Nucleus accumbens (tissue), 56 donors: ENCODE measurements at regions not wholly inside any gene's neighbourhood (a gene's known extent, or its start where the extent isn't known, plus 50 kb on each side); places are given as distances from the start of the nearest gene placed in this dataset.
"Not testable (repeated sequence)": the region's sequence is repeated elsewhere in the genome, so short reads cannot be mapped to it uniquely, and the experiment has no call there.

ENCODE experiments used
- DNase-seq, 56 donors: peaks; one replicate each; lab custom pipeline; 2025; lab: John Stamatoyannopoulos, UW

- DNase-seq = no peak
Measured at GRCh38 chr6:168808232-168808631, 367.2 kb downstream of the SMOC2 start.

- DNase-seq = no peak
Measured at GRCh38 chr6:168804331-168804730, 363.3 kb downstream of the SMOC2 start.

- DNase-seq = no peak
Measured at GRCh38 chr6:168803874-168804273, 362.9 kb downstream of the SMOC2 start.

- DNase-seq = no peak
Measured at GRCh38 chr6:168799067-168799466, 358.1 kb downstream of the SMOC2 start.

GRCh38 chr6:168796106-168796505 is 355.1 kb downstream of the SMOC2 start:
- no peak for DNase-seq

- DNase-seq = not testable (repeated sequence)
Measured at GRCh38 chr6:168795611-168796010, 354.6 kb downstream of the SMOC2 start.

- no peak for DNase-seq
Measured at GRCh38 chr6:168794491-168794890, 353.5 kb downstream of the SMOC2 start.

- no peak for DNase-seq
Measured at GRCh38 chr6:168793649-168794048, 352.7 kb downstream of the SMOC2 start.

GRCh38 chr6:168791917-168792316 is 350.9 kb downstream of the SMOC2 start:
- DNase-seq = peak in 48 of 56 donors; percentile 5 to 83 (median 42)

- no peak for DNase-seq
Measured at GRCh38 chr6:168789699-168790098, 348.7 kb downstream of the SMOC2 start.

- no peak for DNase-seq
Measured at GRCh38 chr6:168785720-168786511, 344.9 kb downstream of the SMOC2 start.

GRCh38 chr6:168784426-168784825 is 343.4 kb downstream of the SMOC2 start:
- no peak for DNase-seq

GRCh38 chr6:168783720-168784119 is 342.7 kb downstream of the SMOC2 start:
- no peak for DNase-seq

GRCh38 chr6:168782187-168782751 is 341.3 kb downstream of the SMOC2 start:
- DNase-seq = no peak

- no peak for DNase-seq
Measured at GRCh38 chr6:168778201-168778600, 337.2 kb downstream of the SMOC2 start.

- DNase-seq = no peak
Measured at GRCh38 chr6:168774381-168774780, 333.4 kb downstream of the SMOC2 start.

- DNase-seq = no peak
Measured at GRCh38 chr6:168773788-168774187, 332.8 kb downstream of the SMOC2 start.

- DNase-seq = no peak
Measured at GRCh38 chr6:168765752-168766151, 324.8 kb downstream of the SMOC2 start.

GRCh38 chr6:168756009-168756634 is 315.1 kb downstream of the SMOC2 start:
- no peak for DNase-seq

- no peak for DNase-seq
Measured at GRCh38 chr6:168746643-168747042, 305.7 kb downstream of the SMOC2 start.

GRCh38 chr6:168746013-168746412 is 305.0 kb downstream of the SMOC2 start:
- DNase-seq = no peak

- DNase-seq = no peak
Measured at GRCh38 chr6:168744861-168745260, 303.9 kb downstream of the SMOC2 start.
